ENCODE measurements at regions not wholly inside any gene's neighbourhood (a gene's known extent, or its start where the extent isn't known, plus 50 kb on each side); places are given as distances from the start of the nearest gene placed in this dataset.
A peak's percentile ranks its signal among the peaks of the same experiment; 100 is the strongest.
"Not testable (repeated sequence)": the region's sequence is repeated elsewhere in the genome, so short reads cannot be mapped to it uniquely, and the experiment has no call there.

DNA sequence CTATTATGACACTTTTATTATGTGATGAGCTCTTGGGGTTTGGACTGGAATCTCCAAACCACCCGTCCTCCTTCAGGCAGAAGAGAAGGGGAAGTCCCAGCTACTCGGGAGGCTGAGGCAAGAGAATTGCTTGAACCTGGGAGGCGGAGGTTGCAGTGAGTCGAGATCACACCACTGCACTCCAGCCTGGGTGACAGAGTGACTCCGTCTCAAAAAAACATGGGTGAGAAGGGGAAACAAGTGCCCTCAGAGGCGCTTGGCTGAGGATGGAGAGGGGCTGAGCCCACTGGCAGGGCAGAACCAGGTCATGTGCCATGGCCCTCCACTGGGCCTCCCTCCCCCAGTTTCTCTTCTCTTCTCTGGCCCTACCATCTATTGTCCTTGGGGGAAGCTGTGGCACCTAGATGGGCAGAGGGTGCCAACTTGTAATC is 120.9 kb upstream of the SMURF2 start:
- DNase-seq = no peak
- H3K27me3 ChIP-seq (ENCODE audit: low read length) = no peaks in the 10 kb centered on the region
- H4K20me1 ChIP-seq (ENCODE audit: insufficient read depth, low read depth, low read length) = no peaks in the 10 kb centered on the region

GRCh38 chr17:64781810-64782555 is 119.9 kb upstream of the SMURF2 start:
- H3K9ac ChIP-seq (ENCODE audit: low read length) = peak overlapping the region; percentile 78
- H2AFZ ChIP-seq (ENCODE audit: low read length) = no peak overlapping the region

More for the DNA sequence above, 120.9 kb upstream of the SMURF2 start:
- no peak overlapping the region for H2AFZ ChIP-seq (ENCODE audit: low read length)
- H3K36me3 ChIP-seq (ENCODE audit: insufficient read depth, low read length) = no peaks in the 10 kb centered on the region
- H3K79me2 ChIP-seq (ENCODE audit: low read length) = peaks cover 3% of the 10 kb centered on the region; the same call in 1 of the 2 replicates
- H3K4me1 ChIP-seq (ENCODE audit: low read length) = peaks cover 25% of the 10 kb centered on the region
- H3K4me3 ChIP-seq (ENCODE audit: low read length) = no peak overlapping the region
- 0 out of 2 replicates have a peak overlapping the region, but pooled peaks have one; percentile 8 for H3K27ac ChIP-seq (ENCODE audit: low read length)
- H3K9me2 ChIP-seq (replicated peaks; ENCODE audit: insufficient read depth, low read length) = no peaks in the 10 kb centered on the region
- H3K9me3 ChIP-seq (ENCODE audit: low read length) = no peaks in the 10 kb centered on the region
- H3K4me2 ChIP-seq (ENCODE audit: low read depth, low read length, poor library complexity, severe bottlenecking) = no peak overlapping the region
- H3K9ac ChIP-seq (ENCODE audit: low read length) = no peak overlapping the region

DNA sequence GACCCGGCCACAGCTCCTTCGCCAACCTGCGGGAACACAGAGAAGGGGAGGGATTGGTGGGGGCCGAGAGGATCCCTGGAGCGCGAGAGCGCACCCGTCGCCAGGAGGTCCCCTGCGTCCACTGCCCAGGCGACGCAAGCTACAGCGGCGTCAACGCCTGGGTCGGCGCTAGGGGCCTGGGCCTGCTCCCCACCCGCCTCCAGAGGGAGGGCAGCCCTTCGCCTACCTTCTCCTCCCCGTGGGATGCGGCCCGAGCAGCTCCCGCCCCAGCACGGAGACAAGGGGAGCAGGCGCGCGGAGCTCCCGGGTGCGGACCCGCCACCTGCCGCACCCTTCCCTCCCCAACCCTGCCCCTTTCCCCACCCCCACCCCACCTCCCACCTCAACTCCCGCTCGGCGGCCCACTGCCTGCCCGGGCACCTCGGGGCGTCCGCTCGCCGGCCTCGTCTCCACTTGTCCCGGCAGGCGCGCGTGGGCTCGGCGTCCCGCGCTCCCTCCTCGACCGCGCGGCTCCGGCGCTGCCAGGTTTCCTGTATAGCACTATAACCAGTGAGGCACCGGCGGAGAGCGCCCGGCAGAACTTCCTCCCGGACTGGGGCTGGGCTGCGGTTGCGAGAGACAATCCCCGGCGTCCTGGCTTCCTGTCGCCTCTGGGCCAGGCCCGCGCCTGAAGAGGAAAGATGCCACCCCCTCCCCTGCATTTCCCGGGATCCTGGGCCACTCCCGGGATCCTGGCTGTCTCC is 119.1 kb upstream of the SMURF2 start:
- no peaks in the 10 kb centered on the region for H3K27me3 ChIP-seq (ENCODE audit: low read length)
- H2AFZ ChIP-seq (ENCODE audit: low read length) = peak overlapping the region; percentile 71; the same call in 1 of the 2 replicates
- H3K79me2 ChIP-seq (ENCODE audit: low read length) = peaks cover 3% of the 10 kb centered on the region; the same call in 1 of the 2 replicates
- peak overlapping the region; percentile 75 for H3K4me2 ChIP-seq (ENCODE audit: low read depth, low read length, poor library complexity, severe bottlenecking)
- H3K9ac ChIP-seq (ENCODE audit: low read length) = peak overlapping the region; percentile 78
- peak; percentile 82 for DNase-seq
- peaks cover 44% of the 10 kb centered on the region for H3K4me1 ChIP-seq (ENCODE audit: low read length)
- H3K9me3 ChIP-seq (ENCODE audit: low read length) = no peaks in the 10 kb centered on the region
- no peaks in the 10 kb centered on the region for H3K9me2 ChIP-seq (replicated peaks; ENCODE audit: insufficient read depth, low read length)
- H3K4me3 ChIP-seq (ENCODE audit: low read length) = peak overlapping the region; percentile 74
- peak overlapping the region; percentile 59 for H3K27ac ChIP-seq (ENCODE audit: low read length)
- H4K20me1 ChIP-seq (ENCODE audit: insufficient read depth, low read depth, low read length) = no peaks in the 10 kb centered on the region
- H3K36me3 ChIP-seq (ENCODE audit: insufficient read depth, low read length) = no peaks in the 10 kb centered on the region

More at GRCh38 chr17:64781810-64782555, 119.9 kb upstream of the SMURF2 start:
- Histone ChIP-seq H3K4me1 (ENCODE audit: low read length) (peaks cover 36% of the 10 kb centered on the region), H3K36me3 (ENCODE audit: insufficient read depth, low read length) (no peaks in the 10 kb centered on the region), H3K4me2 (ENCODE audit: low read depth, low read length, poor library complexity, severe bottlenecking) (peak overlapping the region; percentile 75), H4K20me1 (ENCODE audit: insufficient read depth, low read depth, low read length) (no peaks in the 10 kb centered on the region), H3K4me3 (ENCODE audit: low read length) (peak overlapping the region; percentile 74), H3K79me2 (ENCODE audit: low read length) (peaks cover 3% of the 10 kb centered on the region; the same call in 1 of the 2 replicates), H3K9me3 (ENCODE audit: low read length) (no peaks in the 10 kb centered on the region), H3K27ac (ENCODE audit: low read length) (peak overlapping the region; percentile 59), H3K27me3 (ENCODE audit: low read length) (no peaks in the 10 kb centered on the region), H3K9me2 (replicated peaks; ENCODE audit: insufficient read depth, low read length) (no peaks in the 10 kb centered on the region)
- no peak for DNase-seq

- Histone ChIP-seq H3K79me2 (ENCODE audit: low read length) (peaks cover 9% of the 10 kb centered on the region), H3K9me2 (replicated peaks; ENCODE audit: insufficient read depth, low read length) (no peaks in the 10 kb centered on the region), H3K27me3 (ENCODE audit: low read length) (no peaks in the 10 kb centered on the region), H2AFZ (ENCODE audit: low read length) (no peak overlapping the region), H3K27ac (ENCODE audit: low read length) (0 out of 2 replicates have a peak overlapping the region, but pooled peaks have one; percentile 50), H4K20me1 (ENCODE audit: insufficient read depth, low read depth, low read length) (no peaks in the 10 kb centered on the region), H3K4me2 (ENCODE audit: low read depth, low read length, poor library complexity, severe bottlenecking) (peak overlapping the region; percentile 75), H3K4me1 (ENCODE audit: low read length) (peaks cover 52% of the 10 kb centered on the region), H3K36me3 (ENCODE audit: insufficient read depth, low read length) (no peaks in the 10 kb centered on the region), H3K4me3 (ENCODE audit: low read length) (peak overlapping the region; percentile 74), H3K9ac (ENCODE audit: low read length) (peak overlapping the region; percentile 78), H3K9me3 (ENCODE audit: low read length) (no peaks in the 10 kb centered on the region)
- DNase-seq = no peak
These were observed 118.2 kb upstream of the SMURF2 start for GRCh38 chr17:64780096-64781013.

DNA sequence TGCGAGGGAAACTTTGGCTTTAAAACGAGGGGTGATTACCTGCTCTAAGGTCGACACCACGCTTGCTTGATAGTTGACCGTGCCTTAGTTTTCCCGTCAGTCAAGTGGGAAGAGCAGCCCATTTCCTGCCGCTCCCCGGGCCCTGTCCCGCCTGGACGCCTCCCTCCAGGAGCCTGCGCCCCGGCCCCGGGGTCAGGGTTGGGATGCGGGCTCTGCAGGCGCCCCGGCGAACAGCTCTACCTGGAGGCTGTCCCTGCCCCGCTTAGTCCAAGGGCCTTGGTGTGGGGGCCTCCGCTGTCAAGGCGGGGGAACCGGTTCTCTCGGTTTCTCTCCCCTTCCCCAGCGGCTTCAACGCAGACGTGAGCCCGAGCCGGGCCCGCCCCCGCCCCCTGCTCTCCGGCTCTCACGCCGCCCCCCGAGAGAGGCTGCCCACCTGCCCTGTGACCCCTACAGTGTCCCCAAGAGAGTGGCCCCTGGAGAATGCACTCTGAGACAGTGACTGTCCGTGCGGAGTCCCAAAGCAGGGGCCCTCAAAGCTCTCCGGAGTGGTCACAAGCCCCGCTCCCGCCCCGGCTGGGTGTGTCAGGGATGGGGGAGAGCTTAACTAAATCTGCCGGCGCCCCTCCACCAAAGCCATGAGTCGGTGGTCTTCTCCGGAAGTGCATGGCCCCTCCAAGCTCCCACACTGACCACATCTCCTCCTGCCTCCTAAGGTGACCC is 117.4 kb upstream of the SMURF2 start:
- Histone ChIP-seq H3K27me3 (ENCODE audit: low read length) (no peaks in the 10 kb centered on the region), H3K79me2 (ENCODE audit: low read length) (peaks cover 9% of the 10 kb centered on the region), H4K20me1 (ENCODE audit: insufficient read depth, low read depth, low read length) (no peaks in the 10 kb centered on the region), H2AFZ (ENCODE audit: low read length) (no peak overlapping the region), H3K4me3 (ENCODE audit: low read length) (no peak overlapping the region), H3K27ac (ENCODE audit: low read length) (no peak overlapping the region), H3K4me2 (ENCODE audit: low read depth, low read length, poor library complexity, severe bottlenecking) (no peak overlapping the region), H3K4me1 (ENCODE audit: low read length) (peaks cover 57% of the 10 kb centered on the region), H3K9ac (ENCODE audit: low read length) (no peak overlapping the region), H3K9me2 (replicated peaks; ENCODE audit: insufficient read depth, low read length) (no peaks in the 10 kb centered on the region), H3K9me3 (ENCODE audit: low read length) (no peaks in the 10 kb centered on the region), H3K36me3 (ENCODE audit: insufficient read depth, low read length) (no peaks in the 10 kb centered on the region)
- no peak for DNase-seq

- not testable (repeated sequence) for H3K79me2 ChIP-seq (ENCODE audit: low read length); H3K9ac ChIP-seq (ENCODE audit: low read length); H3K27ac ChIP-seq (ENCODE audit: low read length); H3K36me3 ChIP-seq (ENCODE audit: insufficient read depth, low read length); H3K4me3 ChIP-seq (ENCODE audit: low read length); H3K4me2 ChIP-seq (ENCODE audit: low read depth, low read length, poor library complexity, severe bottlenecking); H3K9me3 ChIP-seq (ENCODE audit: low read length); H3K27me3 ChIP-seq (ENCODE audit: low read length); H3K9me2 ChIP-seq (replicated peaks; ENCODE audit: insufficient read depth, low read length); DNase-seq; H4K20me1 ChIP-seq (ENCODE audit: insufficient read depth, low read depth, low read length); H2AFZ ChIP-seq (ENCODE audit: low read length)
- H3K4me1 ChIP-seq (ENCODE audit: low read length) = peaks cover 62% of the 10 kb centered on the region
These were observed 116.9 kb upstream of the SMURF2 start for GRCh38 chr17:64779098-64779375.

GRCh38 chr17:64778240-64779097 is 116.4 kb upstream of the SMURF2 start:
- Histone ChIP-seq H3K9me3 (ENCODE audit: low read length) (no peaks in the 10 kb centered on the region), H4K20me1 (ENCODE audit: insufficient read depth, low read depth, low read length) (no peaks in the 10 kb centered on the region), H3K4me2 (ENCODE audit: low read depth, low read length, poor library complexity, severe bottlenecking) (peak overlapping the region; percentile 92), H3K27ac (ENCODE audit: low read length) (peak overlapping the region; percentile 99), H3K4me3 (ENCODE audit: low read length) (peak overlapping the region; percentile 64; the same call in 1 of the 2 replicates), H3K36me3 (ENCODE audit: insufficient read depth, low read length) (no peaks in the 10 kb centered on the region), H3K27me3 (ENCODE audit: low read length) (no peaks in the 10 kb centered on the region), H3K4me1 (ENCODE audit: low read length) (peaks cover 67% of the 10 kb centered on the region), H3K9me2 (replicated peaks; ENCODE audit: insufficient read depth, low read length) (no peaks in the 10 kb centered on the region), H3K9ac (ENCODE audit: low read length) (peak overlapping the region; percentile 78), H3K79me2 (ENCODE audit: low read length) (peaks cover 15% of the 10 kb centered on the region), H2AFZ (ENCODE audit: low read length) (no peak overlapping the region)
- no peak for DNase-seq
